Spleen (tissue), 11 donors: ENCODE measurements at regions not wholly inside any gene's neighbourhood (a gene's known extent, or its start where the extent isn't known, plus 50 kb on each side); places are given as distances from the start of the nearest gene placed in this dataset.

Source experiments
- DNase-seq: peaks from one replicate; pipeline ENCODE4 v3.0.0-alpha.2; 2020
- H3K27ac ChIP-seq, 8 donors: fragments of 200-600 bp; sonication (generic) in 7 of 8; 1 replicate in 4 of 8; 2 replicates in 4 of 8; pipeline versions ENCODE4 v1.5.0 to v1.8.0; 2016 to 2021; ENCODE audit warnings: inconsistent platforms in 4 of 8, mild to moderate bottlenecking in 4 of 8, moderate library complexity in 1 of 8
- H3K27me3 ChIP-seq, 7 donors: fragments of 200-600 bp; sonication (generic) in 6 of 7; replicated peaks in 1 of 7; 1 replicate in 4 of 7; 2 replicates in 3 of 7; pipeline versions ENCODE4 v1.5.0 to v1.8.0; 2016 to 2021; ENCODE audit warnings: inconsistent platforms in 3 of 7, mild to moderate bottlenecking in 1 of 7
- H3K36me3 ChIP-seq, 6 donors: fragments of 200-600 bp; sonication (generic) in 5 of 6; 1 replicate in 4 of 6; 2 replicates in 2 of 6; pipeline versions ENCODE4 v1.5.0 to v1.8.0; 2016 to 2021; ENCODE audit warnings: inconsistent platforms in 2 of 6
- H3K4me1 ChIP-seq, 6 donors: fragments of 200-600 bp; sonication (generic) in 5 of 6; 1 replicate in 3 of 6; 2 replicates in 3 of 6; pipeline versions ENCODE4 v1.5.0 to v1.8.0; 2016 to 2021; ENCODE audit warnings: inconsistent platforms in 3 of 6
- H3K4me3 ChIP-seq, 8 donors: fragments of 200-600 bp; sonication (generic) in 7 of 8; 1 replicate in 4 of 8; 2 replicates in 4 of 8; pipeline versions ENCODE4 v1.5.0 to v1.8.0; 2016 to 2021; ENCODE audit warnings: inconsistent platforms in 4 of 8, mild to moderate bottlenecking in 4 of 8, moderate library complexity in 2 of 8
- H3K9me3 ChIP-seq, 8 donors: fragments of 200-600 bp; sonication (generic) in 7 of 8; 1 replicate in 4 of 8; 2 replicates in 4 of 8; pipeline versions ENCODE4 v1.5.0 to v1.8.0; 2016 to 2021; ENCODE audit warnings: inconsistent platforms in 4 of 8
- CTCF ChIP-seq, 11 experiments: fragments of 200-600 bp in 7 of 11; fragments of 450-650 bp in 4 of 11; sonication (generic) in 4 of 11; IDR thresholded peaks in 8 of 11; conservative IDR thresholded peaks in 3 of 11; 1 replicate in 7 of 11; 2 replicates in 4 of 11; pipeline versions ENCODE4 v1.4.0 to v1.8.0; 2016 to 2021; ENCODE audit warnings: antibody characterized with exemption in 11 of 11, inconsistent platforms in 4 of 11, mild to moderate bottlenecking in 1 of 11
- POLR2A ChIP-seq, 3 donors: fragments of 450-650 bp; IDR thresholded peaks; one replicate each; pipeline ENCODE4 v1.5.1; 2017; ENCODE audit warnings: antibody characterized with exemption in 3 of 3, mild to moderate bottlenecking in 1 of 3
- POLR2AphosphoS5 ChIP-seq, 3 donors: sonication (generic); formaldehyde crosslinking; IDR thresholded peaks; one replicate each; pipeline ENCODE4 v1.5.1; 2017; ENCODE audit warnings: antibody characterized with exemption in 3 of 3
- WGBS, 5 donors: extraction: QIAGEN DNeasy Blood & Tissue Kit in 3 of 5; methylation state at CpG; one replicate each; pipeline versions ENCODE4 v1.1.5 to v1.1.7; 2013 to 2018; 5-methylcytosine and 5-hydroxymethylcytosine counted together
- intact Hi-C: fragments of 100-400 bp; cut with DNase I; formaldehyde crosslinking; loops from one replicate; pipeline ENCODE4 v1.15.0; 2023; ENCODE audit warnings: low total_unique reads
- donor health status: healthy with polysubstance abuse.
- donor health status: DM: no; HTN: no; CAD: no; lungs with moderate emphysema.
- donor health status: DM: no; HTN: no; CAD: no.
- donor health status: Bipolar disorder and iron deficiency.
- donor health status: healthy.
- donor health status: DM: no; HTN: no; CAD: no.
- donor health status: DM: yes; HTN: yes; CAD: no.

- no peak for DNase-seq
- 64 to 88% (median 85%) methylated on average over 2 of the region's 2 CpGs for WGBS, 5 donors
- intact Hi-C loops = no loop called here
- H3K4me1 ChIP-seq = no peaks in the 10 kb centered on the region
- no peaks in the 10 kb centered on the region for H3K36me3 ChIP-seq
- no peak overlapping the region for H3K27ac ChIP-seq
- TF ChIP-seq CTCF (IDR thresholded peaks at IDR 0.05 in 8 of 11, conservative IDR thresholded peaks at IDR 0.05 in 3 of 11) (no peak), POLR2A (IDR thresholded peaks at IDR 0.05) (no peak), POLR2AphosphoS5 (IDR thresholded peaks at IDR 0.05) (no peak)
- H3K9me3 ChIP-seq = no peaks in the 10 kb centered on the region
- H3K4me3 ChIP-seq = no peak overlapping the region
- peaks cover 0 to 41% (median 3%) of the 10 kb centered on the region in 7 donors for H3K27me3 ChIP-seq
Measured at GRCh38 chr17:34769899-34770298, 190.5 kb downstream of the TMEM132E start.

GRCh38 chr17:34769049-34769448, 189.7 kb downstream of the TMEM132E start:
- 68 to 81% (median 81%) methylated on average over 2 of the region's 2 CpGs for WGBS, 5 donors
- TF ChIP-seq CTCF (IDR thresholded peaks at IDR 0.05 in 8 of 11, conservative IDR thresholded peaks at IDR 0.05 in 3 of 11) = no peak
- TF ChIP-seq POLR2AphosphoS5 (IDR thresholded peaks at IDR 0.05) = no peak
- no peak for TF ChIP-seq POLR2A (IDR thresholded peaks at IDR 0.05)
- intact Hi-C loops = no loop called here
- peaks cover 0 to 33% (median 3%) of the 10 kb centered on the region in 7 donors for H3K27me3 ChIP-seq
- H3K9me3 ChIP-seq = no peaks in the 10 kb centered on the region
- H3K27ac ChIP-seq = no peak overlapping the region
- H3K4me1 ChIP-seq = no peaks in the 10 kb centered on the region
- no peaks in the 10 kb centered on the region for H3K36me3 ChIP-seq
- no peak overlapping the region for H3K4me3 ChIP-seq
- DNase-seq = no peak

- TF ChIP-seq POLR2A (IDR thresholded peaks at IDR 0.05) = no peak
- no peak for TF ChIP-seq POLR2AphosphoS5 (IDR thresholded peaks at IDR 0.05)
- no peak for TF ChIP-seq CTCF (IDR thresholded peaks at IDR 0.05 in 8 of 11, conservative IDR thresholded peaks at IDR 0.05 in 3 of 11)
- 84 to 93% (median 86%) methylated on average over 5 of the region's 5 CpGs for WGBS, 5 donors
Measured at GRCh38 chr17:34765291-34765690, 185.9 kb downstream of the TMEM132E start.

GRCh38 chr17:34764716-34765115, 185.3 kb downstream of the TMEM132E start:
- Histone ChIP-seq H3K27me3 (peaks cover 0 to 11% (median 0%) of the 10 kb centered on the region in 7 donors), H3K4me3 (no peak overlapping the region), H3K27ac (no peak overlapping the region), H3K4me1 (no peaks in the 10 kb centered on the region), H3K9me3 (no peaks in the 10 kb centered on the region), H3K36me3 (no peaks in the 10 kb centered on the region)
- intact Hi-C loops = no loop called here
- DNase-seq = no peak
- no peak for TF ChIP-seq POLR2AphosphoS5 (IDR thresholded peaks at IDR 0.05)
- 44 to 60% (median 54%) methylated on average over 3 of the region's 3 CpGs for WGBS, 5 donors

More at GRCh38 chr17:34765291-34765690, 185.9 kb downstream of the TMEM132E start:
- DNase-seq = no peak
- Histone ChIP-seq H3K9me3 (no peaks in the 10 kb centered on the region), H3K4me1 (no peaks in the 10 kb centered on the region), H3K27me3 (peaks cover 0 to 11% (median 0%) of the 10 kb centered on the region in 7 donors), H3K4me3 (no peak overlapping the region), H3K36me3 (no peaks in the 10 kb centered on the region), H3K27ac (no peak overlapping the region)
- intact Hi-C loops = no loop called here
